Suprapubic skin (tissue), 4 donors: ENCODE measurements at regions not wholly inside any gene's neighbourhood (a gene's known extent, or its start where the extent isn't known, plus 50 kb on each side); places are given as distances from the start of the nearest gene placed in this dataset.
"Not testable (repeated sequence)": the region's sequence is repeated elsewhere in the genome, so short reads cannot be mapped to it uniquely, and the experiment has no call there.

Source experiments
- DNase-seq, 2 donors: peaks; one replicate each; pipeline ENCODE4 v3.0.0-alpha.2; 2019; ENCODE audit warnings: low spot score in 2 of 2
- H3K27ac ChIP-seq: fragments of 200-600 bp; sonication (generic); one replicate; pipeline ENCODE4 v1.5.1; 2019
- H3K27me3 ChIP-seq: fragments of 200-600 bp; sonication (generic); one replicate; pipeline ENCODE4 v1.5.1; 2019
- H3K36me3 ChIP-seq: fragments of 200-600 bp; sonication (generic); one replicate; pipeline ENCODE4 v1.5.1; 2019
- H3K4me1 ChIP-seq: fragments of 200-600 bp; sonication (generic); one replicate; pipeline ENCODE4 v1.5.1; 2019
- H3K4me3 ChIP-seq: fragments of 200-600 bp; sonication (generic); one replicate; pipeline ENCODE4 v1.5.1; 2019; ENCODE audit warnings: mild to moderate bottlenecking
- H3K9me3 ChIP-seq: fragments of 200-600 bp; sonication (generic); one replicate; pipeline ENCODE4 v1.5.1; 2019
- CTCF ChIP-seq, 2 donors: fragments of 200-600 bp in 1 of 2; fragments of 450-650 bp in 1 of 2; sonication (generic) in 1 of 2; IDR thresholded peaks; one replicate each; pipeline ENCODE4 v1.5.1; 2016 to 2019; ENCODE audit warnings: antibody characterized with exemption in 2 of 2, mild to moderate bottlenecking in 1 of 2, moderate library complexity in 1 of 2
- EP300 ChIP-seq: sonication (generic); formaldehyde crosslinking; IDR thresholded peaks from one replicate; pipeline ENCODE4 v1.6.1; 2017; ENCODE audit warnings: antibody characterized with exemption
- POLR2A ChIP-seq, 2 donors: fragments of 450-650 bp; IDR thresholded peaks; one replicate each; pipeline ENCODE4 v1.6.1; 2017; ENCODE audit warnings: antibody characterized with exemption in 2 of 2, mild to moderate bottlenecking in 2 of 2, moderate library complexity in 2 of 2
- POLR2AphosphoS5 ChIP-seq, 3 donors: sonication (generic); formaldehyde crosslinking; IDR thresholded peaks; one replicate each; pipeline ENCODE4 v1.6.1; 2017; ENCODE audit warnings: antibody characterized with exemption in 3 of 3
- WGBS: methylation state at CpG from one replicate; pipeline ENCODE4 v1.1.5; 2018; 5-methylcytosine and 5-hydroxymethylcytosine counted together

GRCh38 chr7:112959276-112959675 lies 127.4 kb downstream of the GPR85 start:
- Histone ChIP-seq H3K27ac (no peak overlapping the region), H3K4me1 (no peaks in the 10 kb centered on the region), H3K4me3 (no peak overlapping the region), H3K27me3 (no peaks in the 10 kb centered on the region), H3K36me3 (no peaks in the 10 kb centered on the region), H3K9me3 (no peaks in the 10 kb centered on the region)
- DNase-seq, result no peak
- TF ChIP-seq POLR2A (IDR thresholded peaks at IDR 0.05), result no peak
- no peak for TF ChIP-seq CTCF (IDR thresholded peaks at IDR 0.05)
- TF ChIP-seq POLR2AphosphoS5 (IDR thresholded peaks at IDR 0.05), result no peak
- no peak for TF ChIP-seq EP300

GRCh38 chr7:112958775-112959174 lies 127.9 kb downstream of the GPR85 start:
- H3K4me1 ChIP-seq, result no peaks in the 10 kb centered on the region
- TF ChIP-seq EP300 (no peak), POLR2A (IDR thresholded peaks at IDR 0.05) (no peak), CTCF (IDR thresholded peaks at IDR 0.05) (no peak), POLR2AphosphoS5 (IDR thresholded peaks at IDR 0.05) (no peak)
- H3K27ac ChIP-seq, result no peak overlapping the region
- no peak overlapping the region for H3K4me3 ChIP-seq
- no peak for DNase-seq
- no peaks in the 10 kb centered on the region for H3K27me3 ChIP-seq
- H3K36me3 ChIP-seq, result no peaks in the 10 kb centered on the region
- H3K9me3 ChIP-seq, result no peaks in the 10 kb centered on the region

GRCh38 chr7:112957901-112958300 lies 128.7 kb downstream of the GPR85 start:
- H3K27ac ChIP-seq, result no peak overlapping the region
- no peak for DNase-seq
- TF ChIP-seq EP300 (no peak), POLR2AphosphoS5 (IDR thresholded peaks at IDR 0.05) (no peak), CTCF (IDR thresholded peaks at IDR 0.05) (no peak), POLR2A (IDR thresholded peaks at IDR 0.05) (no peak)

GRCh38 chr7:112953031-112953430 lies 133.6 kb downstream of the GPR85 start:
- not testable (repeated sequence) for H3K4me1 ChIP-seq, H3K27me3 ChIP-seq, DNase-seq, H3K4me3 ChIP-seq, H3K36me3 ChIP-seq, H3K27ac ChIP-seq, H3K9me3 ChIP-seq
- WGBS, result 51% methylated on average over 3 of the region's 3 CpGs

More at GRCh38 chr7:112957901-112958300, 128.7 kb downstream of the GPR85 start:
- Histone ChIP-seq H3K27me3 (no peaks in the 10 kb centered on the region), H3K9me3 (no peaks in the 10 kb centered on the region), H3K36me3 (no peaks in the 10 kb centered on the region), H3K4me3 (no peak overlapping the region), H3K4me1 (no peaks in the 10 kb centered on the region)

GRCh38 chr7:112951070-112951469 lies 135.6 kb downstream of the GPR85 start:
- no peaks in the 10 kb centered on the region for H3K36me3 ChIP-seq
- H3K4me3 ChIP-seq, result no peak overlapping the region
- WGBS, result 78% methylated on average over 4 of the region's 4 CpGs
- no peak for TF ChIP-seq CTCF (IDR thresholded peaks at IDR 0.05)
- TF ChIP-seq POLR2AphosphoS5 (IDR thresholded peaks at IDR 0.05), result no peak
- no peak for TF ChIP-seq POLR2A (IDR thresholded peaks at IDR 0.05)
- no peak for TF ChIP-seq EP300
- DNase-seq, result no peak
- no peaks in the 10 kb centered on the region for H3K4me1 ChIP-seq
- H3K9me3 ChIP-seq, result no peaks in the 10 kb centered on the region
- no peaks in the 10 kb centered on the region for H3K27me3 ChIP-seq
- no peak overlapping the region for H3K27ac ChIP-seq

GRCh38 chr7:112949682-112950081 lies 136.9 kb downstream of the GPR85 start:
- WGBS, result 74% methylated on average over 4 of the region's 4 CpGs

More at GRCh38 chr7:112949682-112950081, 136.9 kb downstream of the GPR85 start:
- not testable (repeated sequence) for H3K36me3 ChIP-seq, H3K27ac ChIP-seq, H3K4me1 ChIP-seq, DNase-seq, H3K4me3 ChIP-seq, H3K9me3 ChIP-seq, H3K27me3 ChIP-seq
